ENCODE measurements at regions not wholly inside any gene's neighbourhood (a gene's known extent, or its start where the extent isn't known, plus 50 kb on each side); places are given as distances from the start of the nearest gene placed in this dataset.
"Not testable (repeated sequence)": the region's sequence is repeated elsewhere in the genome, so short reads cannot be mapped to it uniquely, and the experiment has no call there.

DNA sequence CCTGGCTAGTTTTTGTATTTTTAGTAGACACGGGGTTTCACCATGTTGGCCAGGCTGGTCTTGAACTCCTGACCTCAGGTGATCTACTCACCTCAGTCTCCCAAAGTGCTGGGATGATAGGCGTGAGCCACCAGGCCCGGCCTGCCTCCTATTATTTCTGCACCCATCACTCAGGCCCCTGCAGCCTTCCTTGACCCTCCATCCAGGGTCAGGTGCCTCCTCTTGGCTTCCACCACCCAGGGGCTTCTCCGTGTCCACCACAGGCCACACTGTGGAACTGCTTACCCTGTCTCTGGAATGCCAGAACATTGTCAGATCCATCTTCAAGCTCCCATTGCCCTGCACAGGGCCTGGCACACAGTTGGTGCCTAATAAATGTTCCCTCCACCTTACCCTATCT lies 75.4 kb upstream of the RTL6 start:
- no peak for DNase-seq (ENCODE audit: low read depth in 2 of 2)
- H3K4me3 ChIP-seq (replicated peaks in 1 of 2; ENCODE audit: low read depth in 2 of 2, low read length in 2 of 2): no peak overlapping the region
- no peak for TF ChIP-seq CTCF (IDR thresholded peaks at IDR 0.05; ENCODE audit: low read depth, low read length)

- no peak overlapping the region for H3K4me3 ChIP-seq (replicated peaks in 1 of 2; ENCODE audit: low read depth in 2 of 2, low read length in 2 of 2)
- TF ChIP-seq CTCF (IDR thresholded peaks at IDR 0.05; ENCODE audit: low read depth, low read length): no peak
- no peak for DNase-seq (ENCODE audit: low read depth in 2 of 2)
These were observed 74.6 kb upstream of the RTL6 start for GRCh38 chr22:44572414-44573207.

GRCh38 chr22:44571566-44572413 lies 73.8 kb upstream of the RTL6 start:
- no peak overlapping the region for H3K4me3 ChIP-seq (replicated peaks in 1 of 2; ENCODE audit: low read depth in 2 of 2, low read length in 2 of 2)
- DNase-seq (ENCODE audit: low read depth in 2 of 2): no peak
- no peak for TF ChIP-seq CTCF (IDR thresholded peaks at IDR 0.05; ENCODE audit: low read depth, low read length)

- no peak overlapping the region for H3K4me3 ChIP-seq (replicated peaks in 1 of 2; ENCODE audit: low read depth in 2 of 2, low read length in 2 of 2)
- no peak for DNase-seq (ENCODE audit: low read depth in 2 of 2)
- no peak for TF ChIP-seq CTCF (IDR thresholded peaks at IDR 0.05; ENCODE audit: low read depth, low read length)
These were observed 72.7 kb upstream of the RTL6 start for GRCh38 chr22:44570476-44571445.

DNA sequence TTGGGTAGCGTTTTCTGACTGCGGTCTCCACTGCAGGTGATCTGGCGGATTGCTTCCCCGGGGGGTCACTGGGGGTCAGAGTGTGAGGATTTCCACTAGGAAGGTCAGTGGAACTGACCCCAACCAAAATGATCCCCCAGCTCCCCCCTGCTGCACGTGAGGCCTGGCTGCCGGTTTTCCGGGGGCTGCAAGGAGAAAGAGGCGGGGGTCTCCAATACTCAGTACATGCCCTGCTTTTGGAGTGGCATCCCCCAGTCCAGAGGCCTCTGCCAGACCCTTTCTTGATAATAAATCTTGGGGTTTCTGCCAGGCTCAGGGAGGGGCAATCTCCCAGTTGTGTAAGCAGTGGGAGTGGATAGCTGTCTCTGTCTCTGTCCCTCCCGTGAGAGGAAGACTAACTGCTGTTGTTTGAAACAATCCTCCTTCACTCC lies 71.5 kb upstream of the RTL6 start:
- TF ChIP-seq CTCF (IDR thresholded peaks at IDR 0.05; ENCODE audit: low read depth, low read length): no peak
- DNase-seq (ENCODE audit: low read depth in 2 of 2): no peak

DNA sequence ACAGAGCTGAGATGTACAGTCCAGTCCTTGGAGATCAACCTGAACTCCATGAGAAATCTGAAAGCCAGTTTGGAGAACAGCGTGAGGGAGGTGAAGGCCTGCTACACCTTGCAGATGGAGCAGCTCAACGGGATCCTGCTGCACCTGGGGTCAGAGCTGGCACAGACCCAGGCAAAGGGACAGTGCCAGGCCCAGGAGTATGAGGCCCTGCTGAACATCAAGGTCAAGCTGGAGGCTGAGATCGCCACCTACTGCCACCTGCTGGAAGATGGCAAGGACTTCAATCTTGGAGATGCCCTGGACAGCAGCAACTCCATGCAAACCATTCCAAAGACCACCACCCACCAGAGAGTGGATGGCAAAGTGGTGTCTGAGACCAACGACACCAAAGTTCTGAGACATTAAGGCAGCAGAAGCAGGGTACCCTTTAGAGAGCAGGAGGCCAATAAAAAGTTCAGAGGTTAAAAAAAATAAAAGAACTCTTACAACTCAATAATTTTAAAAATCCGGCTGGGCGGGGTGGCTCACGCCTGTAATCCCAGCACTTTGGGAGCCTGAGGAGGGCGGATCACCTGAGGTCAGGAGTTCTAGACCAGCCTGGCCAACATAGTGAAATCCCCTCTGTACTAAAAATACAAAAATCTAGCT lies 69.9 kb upstream of the RTL6 start:
- no peak overlapping the region for H3K4me3 ChIP-seq (replicated peaks in 1 of 2; ENCODE audit: low read depth in 2 of 2, low read length in 2 of 2)
- peak; percentile 70 for TF ChIP-seq CTCF (IDR thresholded peaks at IDR 0.05; ENCODE audit: low read depth, low read length)
- peak; percentile 57 to 71 for DNase-seq (ENCODE audit: low read depth in 2 of 2)

More for the DNA sequence above, 71.5 kb upstream of the RTL6 start:
- no peak overlapping the region for H3K4me3 ChIP-seq (replicated peaks in 1 of 2; ENCODE audit: low read depth in 2 of 2, low read length in 2 of 2)

DNA sequence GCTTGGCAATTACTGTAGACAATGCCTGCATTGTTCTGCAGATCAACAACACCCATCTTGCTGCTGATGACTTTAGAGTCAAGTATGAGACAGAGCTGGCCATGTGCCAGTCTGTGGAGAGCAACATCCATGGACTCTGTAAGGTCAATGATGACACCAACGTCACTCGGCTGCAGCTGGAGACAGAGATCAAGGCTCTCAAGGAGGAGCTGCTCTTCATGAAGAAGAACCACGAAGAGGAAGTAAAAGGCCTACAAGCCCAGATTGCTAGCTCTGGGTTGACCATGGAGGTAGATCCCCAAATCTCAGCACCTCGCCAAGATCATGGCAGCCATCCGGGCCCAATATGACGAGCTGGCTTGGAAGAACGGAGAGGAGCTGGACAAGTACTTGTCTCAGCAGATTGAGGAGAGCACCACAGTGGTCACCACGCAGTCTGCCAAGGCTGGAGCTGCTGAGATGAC lies 69.4 kb upstream of the RTL6 start:
- not testable (repeated sequence) for H3K4me3 ChIP-seq (replicated peaks in 1 of 2; ENCODE audit: low read depth in 2 of 2, low read length in 2 of 2)
- peak; percentile 20 to 41 for DNase-seq (ENCODE audit: low read depth in 2 of 2)
